ENCODE measurements at regions not wholly inside any gene's neighbourhood (a gene's known extent, or its start where the extent isn't known, plus 50 kb on each side); places are given as distances from the start of the nearest gene placed in this dataset.
A peak's percentile ranks its signal among the peaks of the same experiment; 100 is the strongest.
"Not testable (repeated sequence)": the region's sequence is repeated elsewhere in the genome, so short reads cannot be mapped to it uniquely, and the experiment has no call there.

- H3K27ac ChIP-seq; H3K27me3 ChIP-seq; H3K4me3 ChIP-seq; H3K9me3 ChIP-seq; H3K4me1 ChIP-seq; H3K36me3 ChIP-seq; intact Hi-C loops (cut with DNase I); DNase-seq; ATAC-seq: not testable (repeated sequence)
These were observed 171.6 kb downstream of the PLS3 start for GRCh38 chrX:115732530-115732929.

- H3K27ac ChIP-seq: peak overlapping the region in 1 of 2 donors; percentile 78
- ATAC-seq; H3K4me1 ChIP-seq; intact Hi-C loops (cut with DNase I); H3K9me3 ChIP-seq; H3K36me3 ChIP-seq; H3K27me3 ChIP-seq: not testable (repeated sequence)
- DNase-seq: peak in 2 of 4 donors; percentile 56 to 66
- peak overlapping the region in 1 of 2 donors; percentile 28 for H3K4me3 ChIP-seq
These were observed 174.3 kb downstream of the PLS3 start for GRCh38 chrX:115735269-115735668.

Measured in left lung (tissue), 4 donors.